PC-3 (cell line): ENCODE measurements at regions not wholly inside any gene's neighbourhood (a gene's known extent, or its start where the extent isn't known, plus 50 kb on each side); places are given as distances from the start of the nearest gene placed in this dataset.

Experiments
- ATAC-seq: fragments of 200-7000 bp; cut with Tn5 transposase; 2 replicates; pipeline ENCODE4 v1.9.1; 2020; ENCODE audit warnings: mild to moderate bottlenecking, moderate library complexity
- BruUV-seq: library from RNA; stranded (reverse); fragments of 400-500 nt; replicated peaks from 2 replicates; lab custom pipeline; 2021; lab: Mats Ljungman, UMichigan
- CTCF ChIA-PET: fragments of 300-600 bp; sonication (Branson Sonifier 250); formaldehyde crosslinking; loops from one replicate; lab custom pipeline; 2022; ENCODE audit warnings: antibody characterized with exemption; lab: Charles Lee
- POLR2A ChIA-PET: fragments of 300-600 bp; sonication (Branson Sonifier 250); formaldehyde crosslinking; loops from one replicate; lab custom pipeline; 2022; ENCODE audit warnings: antibody characterized with exemption; ENCODE audit not compliant: unreplicated experiment; lab: Charles Lee
- DNase-seq: peaks from one replicate; pipeline ENCODE4 v3.0.0-alpha.2; 2015
- H2AFZ ChIP-seq: fragments of 300-600 bp; sonication (generic); 2 replicates; pipeline ENCODE4 v1.6.0; 2016; ENCODE audit warnings: antibody characterized with exemption, low read length
- H3F3A ChIP-seq: fragments of 300-600 bp; sonication (generic); one replicate; pipeline ENCODE4 v1.6.0; 2017; ENCODE audit warnings: antibody characterized with exemption, low read length, control low read depth, mild to moderate bottlenecking; ENCODE audit not compliant: unreplicated experiment
- H3K27ac ChIP-seq: fragments of 300-600 bp; sonication (generic); 2 replicates; pipeline ENCODE4 v1.5.1; 2016; ENCODE audit warnings: mild to moderate bottlenecking, low read length
- H3K27me3 ChIP-seq: fragments of 300-600 bp; sonication (generic); 2 replicates; pipeline ENCODE4 v1.6.1; 2016; ENCODE audit warnings: low read length, mixed read lengths
- H3K36me3 ChIP-seq: fragments of 300-600 bp; sonication (generic); 2 replicates; pipeline ENCODE4 v1.6.1; 2016; ENCODE audit warnings: low read depth, mixed run types, low read length, mixed read lengths
- H3K4me1 ChIP-seq: fragments of 300-600 bp; sonication (generic); 2 replicates; pipeline ENCODE4 v1.5.1; 2016; ENCODE audit warnings: low read length; ENCODE audit not compliant: insufficient read depth
- H3K4me2 ChIP-seq: fragments of 300-600 bp; sonication (generic); 2 replicates; pipeline ENCODE4 v1.6.0; 2016; ENCODE audit warnings: low read length
- H3K4me3 ChIP-seq: fragments of 300-600 bp; sonication (generic); 2 replicates; pipeline ENCODE4 v1.5.1; 2016; ENCODE audit warnings: mild to moderate bottlenecking, low read length, mixed read lengths
- H3K79me2 ChIP-seq: fragments of 300-600 bp; sonication (generic); 2 replicates; pipeline ENCODE4 v1.6.1; 2017; ENCODE audit warnings: low read length, mixed read lengths
- H3K9ac ChIP-seq: fragments of 300-600 bp; sonication (generic); 2 replicates; pipeline ENCODE4 v1.6.0; 2016; ENCODE audit warnings: mild to moderate bottlenecking, low read length
- H3K9me2 ChIP-seq: fragments of 300-600 bp; sonication (generic); replicated peaks from 2 replicates; pipeline ENCODE4 v1.6.1; 2016; ENCODE audit warnings: mixed run types, low read length, mixed read lengths
- H3K9me3 ChIP-seq: fragments of 300-600 bp; sonication (generic); 2 replicates; pipeline ENCODE4 v1.6.1; 2016; ENCODE audit warnings: low read length, mixed read lengths
- H4K20me1 ChIP-seq: fragments of 300-600 bp; sonication (generic); 2 replicates; pipeline ENCODE4 v1.6.1; 2016; ENCODE audit warnings: low read length, mixed read lengths
- CTCF ChIP-seq: fragments of 300-600 bp; sonication (generic); conservative IDR thresholded peaks from 2 replicates; pipeline ENCODE4 v1.5.1; 2017; ENCODE audit warnings: antibody characterized with exemption, low read depth, mild to moderate bottlenecking, low read length
- EZH2 ChIP-seq: fragments of 300-600 bp; sonication (generic); IDR thresholded peaks from one replicate; pipeline ENCODE4 v1.6.1; 2017; ENCODE audit warnings: antibody characterized with exemption, mild to moderate bottlenecking, low read length; ENCODE audit not compliant: unreplicated experiment
- EZH2phosphoT487 ChIP-seq: fragments of 300-600 bp; sonication (generic); IDR thresholded peaks from 2 replicates; pipeline ENCODE4 v1.6.1; 2018; ENCODE audit warnings: mild to moderate bottlenecking, antibody characterized with exemption, low read length, borderline replicate concordance
- intact Hi-C: fragments of 100-400 bp; cut with micrococcal nuclease; formaldehyde crosslinking; loops from 2 replicates; pipeline ENCODE4 v1.9.0; 2023

GRCh38 chr7:153170287-153170686 is 410.7 kb downstream of the ACTR3B start:
- no peaks in the 10 kb centered on the region for H3K27me3 ChIP-seq
- no peak overlapping the region for H3K4me3 ChIP-seq
- DNase-seq, result no peak
- no TSS peak for BruUV-seq
- ChIA-PET POLR2A (no interaction called here), CTCF (no interaction called here)
- H2AFZ ChIP-seq, result no peak overlapping the region
- no peaks in the 10 kb centered on the region for H3K9me3 ChIP-seq
- no peaks in the 10 kb centered on the region for H3K79me2 ChIP-seq
- intact Hi-C loops, result no loop called here
- ATAC-seq, result no peak
- no peak overlapping the region for H3K27ac ChIP-seq
- no peaks in the 10 kb centered on the region for H3K36me3 ChIP-seq
- no peaks in the 10 kb centered on the region for H3F3A ChIP-seq
- no peak overlapping the region for H3K9ac ChIP-seq
- H3K9me2 ChIP-seq, result no peaks in the 10 kb centered on the region
- no peaks in the 10 kb centered on the region for H3K4me1 ChIP-seq
- H4K20me1 ChIP-seq, result no peaks in the 10 kb centered on the region
- H3K4me2 ChIP-seq, result no peak overlapping the region
- no peak for TF ChIP-seq CTCF
- TF ChIP-seq EZH2, result no peak
- TF ChIP-seq EZH2phosphoT487, result no peak

- TF ChIP-seq EZH2, result no peak
- Histone ChIP-seq H4K20me1 (no peaks in the 10 kb centered on the region), H3K4me2 (no peak overlapping the region), H3K27ac (no peak overlapping the region), H3K9me2 (no peaks in the 10 kb centered on the region), H3K27me3 (no peaks in the 10 kb centered on the region), H3K4me1 (no peaks in the 10 kb centered on the region), H3K4me3 (no peak overlapping the region), H2AFZ (no peak overlapping the region), H3K9me3 (no peaks in the 10 kb centered on the region), H3K9ac (no peak overlapping the region), H3K36me3 (no peaks in the 10 kb centered on the region), H3K79me2 (no peaks in the 10 kb centered on the region), H3F3A (no peaks in the 10 kb centered on the region)
- CTCF ChIA-PET, result no interaction called here
- intact Hi-C loops, result no loop called here
- POLR2A ChIA-PET, result no interaction called here
- ATAC-seq (no peak), DNase-seq (no peak)
- no TSS peak for BruUV-seq
These were observed 426.4 kb downstream of the ACTR3B start for GRCh38 chr7:153185936-153186335.

GRCh38 chr7:153188161-153188560 is 428.6 kb downstream of the ACTR3B start:
- no TSS peak for BruUV-seq
- H3K4me1 ChIP-seq, result no peaks in the 10 kb centered on the region
- TF ChIP-seq EZH2phosphoT487 (no peak), EZH2 (no peak), CTCF (no peak)
- H3F3A ChIP-seq, result no peaks in the 10 kb centered on the region
- intact Hi-C loops, result no loop called here
- CTCF ChIA-PET, result no interaction called here
- POLR2A ChIA-PET, result no interaction called here
- H3K9me2 ChIP-seq, result no peaks in the 10 kb centered on the region
- H2AFZ ChIP-seq, result no peak overlapping the region
- no peaks in the 10 kb centered on the region for H4K20me1 ChIP-seq
- ATAC-seq (no peak), DNase-seq (no peak)
- H3K36me3 ChIP-seq, result no peaks in the 10 kb centered on the region
- no peak overlapping the region for H3K4me3 ChIP-seq
- H3K27ac ChIP-seq, result no peak overlapping the region
- H3K79me2 ChIP-seq, result no peaks in the 10 kb centered on the region
- no peak overlapping the region for H3K9ac ChIP-seq
- H3K9me3 ChIP-seq, result no peaks in the 10 kb centered on the region
- H3K27me3 ChIP-seq, result no peaks in the 10 kb centered on the region
- no peak overlapping the region for H3K4me2 ChIP-seq
